A549 (cell line): ENCODE measurements at regions not wholly inside any gene's neighbourhood (a gene's known extent, or its start where the extent isn't known, plus 50 kb on each side); places are given as distances from the start of the nearest gene placed in this dataset.
A peak's percentile ranks its signal among the peaks of the same experiment; 100 is the strongest.

Experiments used
- ATAC-seq, 2 experiments: fragments of 200-7000 bp in 1 of 2; fragments of >200 bp in 1 of 2; cut with Nextera tagmentation in 1 of 2; cut with Tn5 transposase in 1 of 2; 3 replicates each; pipeline versions ENCODE4 v1.8.0 to v1.9.1; 2018 to 2020; ENCODE audit warnings: mild to moderate bottlenecking in 1 of 2, moderate library complexity in 1 of 2
- CTCF ChIA-PET: fragments of 300-600 bp; sonication (Branson Sonifier 250); formaldehyde crosslinking; extraction: SDS; loops from one replicate; lab custom pipeline; 2021; ENCODE audit warnings: antibody characterized with exemption, inconsistent platforms; lab: Yijun Ruan, JAX
- POLR2A ChIA-PET: fragments of 350-600 bp; formaldehyde crosslinking; extraction: SDS; loops from one replicate; lab custom pipeline; 2021; ENCODE audit warnings: antibody characterized with exemption, inconsistent platforms; lab: Yijun Ruan, JAX
- DNase-seq, 2 experiments: peaks; one replicate each; pipeline versions ENCODE4 v3.0.0 to v3.0.0-alpha.2; 2011 to 2016; ENCODE audit warnings: low read depth in 1 of 2, low spot score in 1 of 2
- FAIRE-seq: peaks from 2 replicates; lab custom pipeline; 2011; peaks lifted over from hg19 to GRCh38; lab: Jason Lieb, UNC
- H3K27ac ChIP-seq, 2 experiments: fragments of >200 bp; sonication (Bioruptor Twin); formaldehyde crosslinking; 3 replicates each; pipeline ENCODE4 v1.5.1; 2016 to 2017
- H3K4me1 ChIP-seq: fragments of >200 bp; sonication (Bioruptor Twin); formaldehyde crosslinking; 3 replicates; pipeline ENCODE4 v1.6.1; 2016
- H3K4me2 ChIP-seq: fragments of >200 bp; sonication (Bioruptor Twin); formaldehyde crosslinking; 3 replicates; pipeline ENCODE4 v1.6.1; 2016
- H3K4me3 ChIP-seq: fragments of >200 bp; sonication (Bioruptor Twin); formaldehyde crosslinking; 3 replicates; pipeline ENCODE4 v1.5.1; 2016
- H3K9me3 ChIP-seq: fragments of >200 bp; sonication (Bioruptor Twin); formaldehyde crosslinking; 3 replicates; pipeline ENCODE4 v1.6.1; 2016
- CEBPB ChIP-seq, 2 experiments: fragments of >200 bp in 1 of 2; sonication (Bioruptor Twin) in 1 of 2; formaldehyde crosslinking in 1 of 2; IDR thresholded peaks; 2 replicates each; pipeline ENCODE4 v1.6.1; 2012 to 2016
- EP300 ChIP-seq, 2 experiments: fragments of >200 bp; sonication (Bioruptor Twin); formaldehyde crosslinking; IDR thresholded peaks; 2 replicates in 1 of 2; 3 replicates in 1 of 2; pipeline ENCODE4 v1.6.1; 2016 to 2017
- FOSL2 ChIP-seq, 2 experiments: fragments of 450-650 bp in 1 of 2; fragments of >200 bp in 1 of 2; sonication (Bioruptor Twin) in 1 of 2; formaldehyde crosslinking; IDR thresholded peaks; 2 replicates each; pipeline versions ENCODE4 v1.5.0 to v1.6.1; 2016 to 2020; ENCODE audit warnings: mild to moderate bottlenecking in 1 of 2, moderate library complexity in 1 of 2
- FOXS1 ChIP-seq: fragments of 250-450 bp; sonication (Bioruptor Pico); IDR thresholded peaks from 2 replicates; pipeline ENCODE4 v1.5.0; 2020; ENCODE audit warnings: mild to moderate bottlenecking, moderate library complexity
- HDAC2 ChIP-seq: fragments of 200-600 bp; sonication (generic); IDR thresholded peaks from 2 replicates; pipeline ENCODE4 v1.6.1; 2016
- HOXB5 ChIP-seq: fragments of 250-450 bp; sonication (Bioruptor Pico); IDR thresholded peaks from 2 replicates; pipeline ENCODE4 v1.5.0; 2020; ENCODE audit warnings: mild to moderate bottlenecking, moderate library complexity
- JUN ChIP-seq, 2 experiments: fragments of >200 bp; sonication (Bioruptor Twin); formaldehyde crosslinking; IDR thresholded peaks; 2 replicates in 1 of 2; 3 replicates in 1 of 2; pipeline ENCODE4 v1.6.1; 2016 to 2017
- KDM1A ChIP-seq: fragments of 200-600 bp; sonication (generic); IDR thresholded peaks from 2 replicates; pipeline ENCODE4 v1.6.1; 2016; ENCODE audit warnings: low read depth, mild to moderate bottlenecking
- MAX ChIP-seq: IDR thresholded peaks from 2 replicates; pipeline ENCODE4 v1.6.1; 2012
- MAZ ChIP-seq: fragments of 150-350 bp; IDR thresholded peaks from 2 replicates; pipeline ENCODE4 v1.6.1; 2014; ENCODE audit warnings: antibody characterized with exemption, low read depth, low read length, borderline replicate concordance
- NFE2L2 ChIP-seq: fragments of 150-350 bp; conservative IDR thresholded peaks from 2 replicates; pipeline ENCODE4 v1.6.1; 2014; ENCODE audit warnings: low read length
- NPAS2 ChIP-seq: fragments of 250-450 bp; sonication (Bioruptor Pico); IDR thresholded peaks from 2 replicates; pipeline ENCODE4 v1.8.0; 2022; ENCODE audit warnings: mild to moderate bottlenecking, moderate library complexity, borderline replicate concordance
- PHF8 ChIP-seq: fragments of 200-600 bp; sonication (generic); IDR thresholded peaks from 2 replicates; pipeline ENCODE4 v1.6.1; 2016; ENCODE audit warnings: low read depth, mild to moderate bottlenecking, antibody characterized with exemption, moderate library complexity, borderline replicate concordance
- RAD21 ChIP-seq, 2 experiments: fragments of >200 bp in 1 of 2; sonication (Bioruptor Twin) in 1 of 2; formaldehyde crosslinking in 1 of 2; IDR thresholded peaks in 1 of 2; conservative IDR thresholded peaks in 1 of 2; 2 replicates in 1 of 2; 3 replicates in 1 of 2; pipeline ENCODE4 v1.6.1; 2012 to 2018; ENCODE audit warnings: inconsistent platforms in 1 of 2
- REST ChIP-seq: fragments of 200-600 bp; sonication (generic); IDR thresholded peaks from 2 replicates; pipeline ENCODE4 v1.6.1; 2016; ENCODE audit warnings: antibody characterized with exemption, mild to moderate bottlenecking, moderate library complexity
- WGBS: methylation state at CpG from one replicate; pipeline ENCODE4 v1.1.6; 2017; ENCODE audit errors: missing lambda C conversion rate; 5-methylcytosine and 5-hydroxymethylcytosine counted together
- TF ChIP-seq, protein P1 (sequence below): IDR thresholded peaks from 2 replicates; pipeline ENCODE4 v1.6.1; 2012
- TF ChIP-seq, protein P2 (sequence below): fragments of 250-450 bp; sonication (Bioruptor Pico); IDR thresholded peaks from 2 replicates; pipeline ENCODE4 v1.5.0; 2021; ENCODE audit warnings: mild to moderate bottlenecking, moderate library complexity, borderline replicate concordance

DNA sequence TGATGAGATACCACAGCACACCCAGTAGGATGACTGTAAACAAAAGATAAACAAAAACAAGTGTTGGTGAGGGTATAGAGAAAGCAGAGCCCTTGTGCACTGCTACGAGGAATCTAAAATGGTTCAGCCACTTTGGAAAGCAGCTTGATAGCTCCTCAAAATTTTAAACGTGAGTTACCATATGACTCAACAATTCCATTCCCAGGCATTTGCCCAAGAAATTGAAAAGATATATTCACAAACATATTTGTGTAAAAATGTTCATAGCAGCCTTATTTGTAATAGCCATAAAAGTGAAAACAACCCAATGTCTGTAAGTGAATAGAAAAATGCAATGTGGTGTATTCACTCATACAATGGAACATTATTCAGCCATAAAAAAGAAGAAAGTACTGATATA lies 141.0 kb upstream of the BTBD3 start:
- no peak overlapping the region for H3K4me2 ChIP-seq
- no peak overlapping the region for H3K27ac ChIP-seq
- no peaks in the 10 kb centered on the region for H3K4me1 ChIP-seq
- CTCF ChIA-PET: no interaction called here
- peaks cover 2% of the 10 kb centered on the region; the same call in 1 of the 3 replicates for H3K9me3 ChIP-seq
- POLR2A ChIA-PET: no interaction called here
- ATAC-seq: no peak
- peak; percentile 97 for FAIRE-seq
- 55% methylated on average over 2 of the region's 2 CpGs for WGBS
- TF ChIP-seq NFE2L2 (no peak), RAD21 (conservative IDR thresholded peaks at IDR 0.05 in 1 of 2, IDR thresholded peaks at IDR 0.05 in 1 of 2) (no peak), NPAS2 (no peak), HOXB5 (CRISPR knock-in tag) (no peak), MAZ (no peak), FOSL2 (IDR thresholded peaks at IDR 0.05) (no peak), FOSL2 (CRISPR knock-in tag; IDR thresholded peaks at IDR 0.05) (no peak)
- TF ChIP-seq, protein P1, sequence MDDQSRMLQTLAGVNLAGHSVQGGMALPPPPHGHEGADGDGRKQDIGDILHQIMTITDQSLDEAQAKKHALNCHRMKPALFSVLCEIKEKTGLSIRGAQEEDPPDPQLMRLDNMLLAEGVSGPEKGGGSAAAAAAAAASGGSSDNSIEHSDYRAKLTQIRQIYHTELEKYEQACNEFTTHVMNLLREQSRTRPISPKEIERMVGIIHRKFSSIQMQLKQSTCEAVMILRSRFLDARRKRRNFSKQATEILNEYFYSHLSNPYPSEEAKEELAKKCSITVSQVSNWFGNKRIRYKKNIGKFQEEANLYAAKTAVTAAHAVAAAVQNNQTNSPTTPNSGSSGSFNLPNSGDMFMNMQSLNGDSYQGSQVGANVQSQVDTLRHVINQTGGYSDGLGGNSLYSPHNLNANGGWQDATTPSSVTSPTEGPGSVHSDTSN: no peak
- TF ChIP-seq, protein P2, sequence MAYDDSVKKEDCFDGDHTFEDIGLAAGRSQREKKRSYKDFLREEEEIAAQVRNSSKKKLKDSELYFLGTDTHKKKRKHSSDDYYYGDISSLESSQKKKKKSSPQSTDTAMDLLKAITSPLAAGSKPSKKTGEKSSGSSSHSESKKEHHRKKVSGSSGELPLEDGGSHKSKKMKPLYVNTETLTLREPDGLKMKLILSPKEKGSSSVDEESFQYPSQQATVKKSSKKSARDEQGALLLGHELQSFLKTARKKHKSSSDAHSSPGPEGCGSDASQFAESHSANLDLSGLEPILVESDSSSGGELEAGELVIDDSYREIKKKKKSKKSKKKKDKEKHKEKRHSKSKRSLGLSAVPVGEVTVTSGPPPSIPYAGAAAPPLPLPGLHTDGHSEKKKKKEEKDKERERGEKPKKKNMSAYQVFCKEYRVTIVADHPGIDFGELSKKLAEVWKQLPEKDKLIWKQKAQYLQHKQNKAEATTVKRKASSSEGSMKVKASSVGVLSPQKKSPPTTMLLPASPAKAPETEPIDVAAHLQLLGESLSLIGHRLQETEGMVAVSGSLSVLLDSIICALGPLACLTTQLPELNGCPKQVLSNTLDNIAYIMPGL (CRISPR knock-in tag): no peak
- no peak overlapping the region for H3K4me3 ChIP-seq
- no peak for DNase-seq

DNA sequence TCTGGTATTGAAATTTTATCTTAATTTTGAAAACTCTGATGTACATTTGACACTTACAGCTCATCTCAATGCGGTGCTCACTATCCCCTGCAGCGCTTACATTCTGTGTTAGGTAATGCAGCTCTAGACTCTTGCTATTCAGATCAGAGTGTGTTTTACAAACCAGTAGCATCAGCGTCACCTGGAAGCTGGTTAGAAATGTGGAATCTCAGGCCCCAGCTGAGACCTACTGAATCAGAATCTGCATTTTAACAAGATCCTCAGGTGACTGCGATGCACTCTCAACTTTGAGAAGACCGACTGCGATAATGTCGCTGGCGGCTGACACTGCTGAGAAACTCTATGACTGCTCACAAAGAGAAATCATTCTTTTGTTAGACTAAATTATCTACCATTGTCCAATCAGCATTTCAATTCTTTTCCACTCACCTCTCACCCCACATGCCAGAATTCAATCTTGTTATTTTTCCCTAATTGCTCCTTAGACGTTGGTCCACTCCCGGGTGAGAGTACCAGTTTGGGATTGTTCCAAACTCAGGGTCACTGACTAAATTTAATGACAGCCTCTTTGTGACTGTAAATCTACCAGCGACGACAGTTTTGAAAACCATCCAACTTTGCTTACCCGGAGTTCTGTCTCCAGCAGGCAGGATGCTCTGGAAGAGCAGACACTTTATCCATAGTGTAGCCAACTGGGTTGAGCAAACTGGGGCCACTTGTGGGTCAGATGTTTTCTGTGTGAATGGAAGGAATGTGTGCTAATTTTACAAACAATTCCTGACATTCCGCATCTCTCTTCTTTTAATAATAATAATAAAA lies 140.1 kb upstream of the BTBD3 start:
- ChIA-PET CTCF (no interaction called here), POLR2A (no interaction called here)
- no peak for DNase-seq
- peak in 1 of 2 experiments; percentile 37; a peak in 2 of 6 replicates for ATAC-seq
- peaks cover 2% of the 10 kb centered on the region; the same call in 1 of the 3 replicates for H3K9me3 ChIP-seq
- H3K27ac ChIP-seq: no peak overlapping the region
- FAIRE-seq: no peak
- no peak for TF ChIP-seq CEBPB (IDR thresholded peaks at IDR 0.05)
- TF ChIP-seq JUN (IDR thresholded peaks at IDR 0.05): no peak
- TF ChIP-seq MAX: no peak
- TF ChIP-seq REST: no peak
- TF ChIP-seq HDAC2: no peak
- TF ChIP-seq NFE2L2: no peak
- TF ChIP-seq KDM1A: no peak
- TF ChIP-seq PHF8: no peak
- no peak for TF ChIP-seq FOXS1
- TF ChIP-seq, protein P2 (CRISPR knock-in tag): no peak
- no peak for TF ChIP-seq EP300 (IDR thresholded peaks at IDR 0.05)
- TF ChIP-seq, protein P1: no peak
- TF ChIP-seq HOXB5 (CRISPR knock-in tag): no peak
- H3K4me2 ChIP-seq: peak overlapping the region; percentile 62
- H3K4me1 ChIP-seq: no peaks in the 10 kb centered on the region
- H3K4me3 ChIP-seq: 0 out of 3 replicates have a peak overlapping the region, but pooled peaks have one; percentile 9
- WGBS: 56% methylated on average over 14 of the region's 14 CpGs
